Sigmoid colon (tissue), 4 donors: ENCODE measurements at regions not wholly inside any gene's neighbourhood (a gene's known extent, or its start where the extent isn't known, plus 50 kb on each side); places are given as distances from the start of the nearest gene placed in this dataset.

Experiments used
- EP300 ChIP-seq, 4 donors: sonication (generic); formaldehyde crosslinking; IDR thresholded peaks; one replicate each; pipeline ENCODE4 v1.6.1; 2017; ENCODE audit warnings: antibody characterized with exemption in 4 of 4
- POLR2A ChIP-seq, 2 donors: fragments of 450-650 bp; IDR thresholded peaks; one replicate each; pipeline ENCODE4 v1.6.1; 2016; ENCODE audit warnings: antibody characterized with exemption in 2 of 2, mild to moderate bottlenecking in 2 of 2, moderate library complexity in 2 of 2
- POLR2AphosphoS5 ChIP-seq, 4 donors: sonication (generic); formaldehyde crosslinking; IDR thresholded peaks; one replicate each; pipeline ENCODE4 v1.6.1; 2017; ENCODE audit warnings: antibody characterized with exemption in 4 of 4
- TF ChIP-seq, protein P1 (sequence below), 4 experiments: fragments of 450-650 bp in 3 of 4; fragments of 200-600 bp in 1 of 4; IDR thresholded peaks; one replicate each; pipeline ENCODE4 v1.5.1; 2016 to 2019; ENCODE audit warnings: antibody characterized with exemption in 4 of 4, mild to moderate bottlenecking in 3 of 4, moderate library complexity in 2 of 4

DNA sequence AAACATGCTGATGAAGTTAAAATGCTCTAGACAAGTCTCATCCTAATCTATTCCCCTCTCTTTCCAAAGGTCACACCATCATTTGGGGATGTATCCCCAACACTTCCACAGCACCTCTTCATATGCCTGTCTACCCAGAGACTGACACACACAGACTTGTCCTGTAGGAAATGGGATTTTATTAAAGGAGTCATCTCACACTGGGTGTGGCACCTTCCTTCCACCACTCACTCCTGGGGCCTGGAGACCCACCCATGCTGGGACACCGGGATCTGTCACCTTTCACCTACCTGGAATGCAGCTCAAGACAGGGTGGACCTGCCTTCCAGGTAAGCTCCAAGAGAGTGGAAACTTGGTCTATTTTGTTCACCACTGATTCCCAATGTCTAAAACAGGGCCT lies 99.4 kb upstream of the HAND1 start:
- TF ChIP-seq, protein P1, sequence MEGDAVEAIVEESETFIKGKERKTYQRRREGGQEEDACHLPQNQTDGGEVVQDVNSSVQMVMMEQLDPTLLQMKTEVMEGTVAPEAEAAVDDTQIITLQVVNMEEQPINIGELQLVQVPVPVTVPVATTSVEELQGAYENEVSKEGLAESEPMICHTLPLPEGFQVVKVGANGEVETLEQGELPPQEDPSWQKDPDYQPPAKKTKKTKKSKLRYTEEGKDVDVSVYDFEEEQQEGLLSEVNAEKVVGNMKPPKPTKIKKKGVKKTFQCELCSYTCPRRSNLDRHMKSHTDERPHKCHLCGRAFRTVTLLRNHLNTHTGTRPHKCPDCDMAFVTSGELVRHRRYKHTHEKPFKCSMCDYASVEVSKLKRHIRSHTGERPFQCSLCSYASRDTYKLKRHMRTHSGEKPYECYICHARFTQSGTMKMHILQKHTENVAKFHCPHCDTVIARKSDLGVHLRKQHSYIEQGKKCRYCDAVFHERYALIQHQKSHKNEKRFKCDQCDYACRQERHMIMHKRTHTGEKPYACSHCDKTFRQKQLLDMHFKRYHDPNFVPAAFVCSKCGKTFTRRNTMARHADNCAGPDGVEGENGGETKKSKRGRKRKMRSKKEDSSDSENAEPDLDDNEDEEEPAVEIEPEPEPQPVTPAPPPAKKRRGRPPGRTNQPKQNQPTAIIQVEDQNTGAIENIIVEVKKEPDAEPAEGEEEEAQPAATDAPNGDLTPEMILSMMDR (IDR thresholded peaks at IDR 0.05), result no peak
- TF ChIP-seq POLR2AphosphoS5 (IDR thresholded peaks at IDR 0.05) (no peak), POLR2A (IDR thresholded peaks at IDR 0.05) (no peak), EP300 (IDR thresholded peaks at IDR 0.05) (no peak)
